Suppressor macrophage treated with lipopolysaccharide for 4 hours (primary cell): ENCODE measurements at regions not wholly inside any gene's neighbourhood (a gene's known extent, or its start where the extent isn't known, plus 50 kb on each side); places are given as distances from the start of the nearest gene placed in this dataset.

Experiments
- DNase-seq: peaks from one replicate; pipeline ENCODE4 v3.0.0-alpha.2; 2020

DNA sequence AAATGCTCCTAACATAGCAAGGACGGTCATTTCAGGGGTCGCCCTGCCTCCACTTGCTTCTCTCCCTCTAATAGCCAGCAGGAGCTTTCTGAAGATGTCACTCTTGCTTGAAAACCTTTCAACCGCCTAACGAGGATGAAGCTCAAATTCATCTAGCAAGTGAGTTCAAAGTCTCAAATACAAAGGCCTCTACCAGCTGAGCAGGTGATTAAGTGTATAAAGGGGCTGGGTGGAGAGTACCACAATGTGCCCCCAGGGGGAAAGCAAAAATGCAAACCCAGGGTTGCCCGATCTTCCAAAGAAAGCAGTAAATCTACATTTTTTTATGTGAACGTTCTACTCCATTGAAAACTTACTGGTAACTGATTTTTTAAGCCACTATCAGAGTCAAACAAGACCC is 50.4 kb upstream of the GRIP2 start:
- no peak for DNase-seq

- DNase-seq, result no peak
Observed at GRCh38 chr3:14592390-14592789, 52.2 kb upstream of the GRIP2 start.

DNA sequence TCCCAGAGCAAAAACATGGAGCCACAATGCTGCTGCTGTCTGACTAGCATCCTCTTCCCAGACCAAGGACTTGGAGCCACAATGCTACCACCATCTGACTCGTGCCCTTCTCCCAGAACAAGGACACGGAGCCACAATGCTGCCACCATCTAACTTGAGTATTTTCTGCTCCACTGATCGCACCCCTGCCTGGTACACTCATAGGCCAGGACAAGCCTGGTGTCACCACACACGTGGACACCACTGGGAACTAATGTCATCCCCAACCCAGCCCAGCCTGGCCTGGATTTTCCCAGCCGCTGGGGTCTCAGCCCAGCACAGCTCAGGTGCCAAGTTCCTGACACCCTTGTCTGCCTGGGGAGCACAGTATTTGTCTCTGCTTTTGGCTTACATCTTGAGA is 52.7 kb upstream of the GRIP2 start:
- no peak for DNase-seq

- DNase-seq, result no peak
Observed at GRCh38 chr3:14594234-14594633, 54.1 kb upstream of the GRIP2 start.

- DNase-seq, result no peak
Observed at GRCh38 chr3:14595561-14595960, 55.4 kb upstream of the GRIP2 start.

DNA sequence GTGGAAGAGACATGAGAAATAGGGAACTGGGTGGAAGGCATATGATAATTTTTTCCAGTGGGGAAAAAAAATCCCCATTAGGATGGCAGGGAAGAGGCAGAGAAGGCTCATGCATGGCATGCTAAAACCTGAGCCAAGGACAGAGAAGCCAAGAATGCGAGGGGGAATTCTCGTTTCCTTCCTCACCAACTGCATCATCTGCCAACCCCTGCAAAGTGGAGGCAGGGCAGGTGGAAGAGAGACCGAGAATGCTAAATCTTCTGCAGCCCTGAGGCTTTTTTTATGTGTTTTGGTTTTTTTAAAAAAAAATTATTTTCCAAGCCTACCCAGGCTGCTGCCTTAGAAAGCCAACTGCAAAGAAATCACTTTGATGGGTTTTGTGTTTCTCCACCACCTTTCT is 54.3 kb upstream of the CCDC174 start:
- no peak for DNase-seq

GRCh38 chr3:14598143-14598569 is 53.4 kb upstream of the CCDC174 start:
- peak; percentile 15 for DNase-seq

DNA sequence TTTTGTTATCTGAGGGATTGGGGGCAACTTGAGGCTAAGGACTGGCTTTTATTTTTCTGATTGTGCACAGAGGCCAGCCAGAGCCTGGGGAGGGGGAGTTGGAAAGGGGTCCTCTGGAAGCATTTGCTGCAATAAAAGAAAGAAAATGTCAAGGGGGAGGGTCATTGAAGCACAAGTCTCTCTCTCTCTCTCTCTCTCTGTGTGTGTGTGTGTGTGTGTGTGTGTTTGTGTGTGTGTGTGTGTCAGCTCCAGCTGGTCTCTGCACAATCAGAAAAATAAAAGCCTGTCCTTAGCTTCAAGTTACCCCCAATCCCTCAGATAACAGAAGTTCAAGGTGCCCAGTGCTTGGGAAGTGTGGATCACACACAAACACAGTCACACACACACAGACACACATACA is 52.1 kb upstream of the CCDC174 start:
- DNase-seq, result no peak

DNA sequence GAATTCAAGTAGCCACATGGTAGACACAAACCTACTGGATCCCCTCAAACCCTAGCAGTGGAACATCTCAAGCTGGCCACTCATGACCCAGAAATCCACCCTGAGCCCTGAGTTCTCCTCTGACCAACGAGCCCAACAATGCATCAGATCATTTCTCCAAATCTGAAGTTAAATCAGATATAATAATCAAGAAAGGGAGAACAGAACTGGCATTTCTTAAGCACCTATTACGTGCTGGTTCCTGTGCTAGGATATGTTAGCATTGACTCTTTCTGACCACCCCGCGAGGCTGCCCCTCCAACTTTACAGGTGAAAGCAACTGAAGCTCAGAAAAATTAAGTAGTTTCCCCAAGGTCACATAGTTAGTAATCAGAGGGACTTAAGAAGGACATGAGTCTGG is 51.5 kb upstream of the CCDC174 start:
- DNase-seq, result no peak

GRCh38 chr3:14600856-14601610 is 50.5 kb upstream of the CCDC174 start:
- no peak for DNase-seq

DNA sequence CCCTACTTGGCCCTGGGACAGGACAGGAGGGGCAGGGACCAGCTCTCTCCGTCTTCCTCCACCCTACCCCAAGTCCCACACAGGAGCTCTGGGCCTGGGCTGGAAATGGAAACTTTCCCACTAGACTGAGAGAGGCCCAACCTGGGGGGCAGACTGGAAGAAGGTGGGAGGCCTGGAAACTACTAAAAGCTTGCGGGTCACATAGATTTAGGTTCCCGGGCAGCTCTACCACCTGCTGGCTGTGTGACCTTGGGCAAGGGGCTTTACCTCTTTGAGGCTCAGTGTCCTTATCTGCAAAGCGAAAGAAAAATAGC is 49.9 kb upstream of the CCDC174 start:
- DNase-seq, result no peak
